GM21381 (cell line): ENCODE measurements at regions not wholly inside any gene's neighbourhood (a gene's known extent, or its start where the extent isn't known, plus 50 kb on each side); places are given as distances from the start of the nearest gene placed in this dataset.
"Not testable (repeated sequence)": the region's sequence is repeated elsewhere in the genome, so short reads cannot be mapped to it uniquely, and the experiment has no call there.

Source experiments
- ATAC-seq: cut with Tn5 transposase; IDR thresholded peaks from one replicate; pipeline ENCODE4 v1.9.1; 2021; ENCODE audit warnings: mild to moderate bottlenecking, moderate library complexity; ENCODE audit not compliant: unreplicated experiment

DNA sequence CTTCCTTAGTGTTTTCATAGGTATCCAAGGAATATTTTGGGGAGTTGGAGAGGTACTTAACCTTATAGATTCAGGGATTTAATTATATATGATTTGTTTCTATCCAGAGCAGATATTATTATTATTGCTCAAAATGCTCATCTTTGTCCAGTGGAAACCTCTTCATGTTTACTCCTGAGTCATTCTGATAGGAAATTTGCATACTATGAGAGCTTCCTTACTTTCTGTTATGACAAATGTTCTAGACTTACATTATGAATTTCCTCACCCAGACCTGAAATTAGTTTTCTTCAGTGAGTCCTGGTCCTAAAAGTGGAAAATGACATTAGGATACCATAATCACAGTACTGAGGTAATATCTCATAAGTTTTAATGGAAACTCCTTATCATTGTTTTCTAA is 57.5 kb upstream of the PLPPR5 start:
- ATAC-seq = no peak

DNA sequence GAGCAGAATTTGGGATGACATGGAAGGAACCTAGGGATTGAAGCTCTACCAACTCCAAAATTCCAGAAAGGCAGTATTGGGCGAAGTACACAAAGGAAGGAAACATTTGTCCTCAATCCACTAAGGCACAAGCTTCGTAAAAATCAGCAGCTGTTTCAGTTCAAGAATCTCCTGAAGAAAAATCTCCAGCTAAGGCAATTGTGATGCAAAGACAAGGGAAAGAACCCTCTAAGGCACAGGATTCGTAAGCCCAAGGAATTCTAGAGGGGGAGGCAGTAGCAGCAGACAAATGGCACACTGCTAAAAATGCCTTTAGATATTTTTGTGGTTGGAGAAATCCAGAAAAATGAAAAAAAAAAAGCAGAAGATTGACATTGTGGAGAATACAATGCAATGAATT is 64.5 kb upstream of the PLPPR5 start:
- ATAC-seq = no peak

- ATAC-seq = not testable (repeated sequence)
Measured at GRCh38 chr1:99078529-99078928, 73.9 kb upstream of the PLPPR5 start.

DNA sequence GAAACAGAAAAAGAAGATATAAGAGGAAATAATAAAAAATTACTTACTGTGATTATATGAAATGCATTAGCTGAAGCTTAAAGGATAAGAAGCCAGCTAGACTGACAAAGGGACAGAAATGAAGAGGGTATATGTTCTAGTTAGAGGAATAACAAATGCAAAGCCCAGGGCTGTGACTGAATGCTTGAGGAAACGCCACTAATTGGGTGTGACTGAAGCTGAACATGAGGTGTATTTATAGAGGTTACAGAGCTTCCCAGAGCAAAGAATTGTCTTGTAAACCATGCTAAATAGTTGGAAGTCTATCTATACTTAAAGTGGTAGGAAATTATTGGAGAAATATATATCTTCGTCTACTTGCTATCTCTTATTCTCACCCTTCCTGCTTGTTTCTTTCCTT is 77.7 kb upstream of the PLPPR5 start:
- no peak for ATAC-seq

DNA sequence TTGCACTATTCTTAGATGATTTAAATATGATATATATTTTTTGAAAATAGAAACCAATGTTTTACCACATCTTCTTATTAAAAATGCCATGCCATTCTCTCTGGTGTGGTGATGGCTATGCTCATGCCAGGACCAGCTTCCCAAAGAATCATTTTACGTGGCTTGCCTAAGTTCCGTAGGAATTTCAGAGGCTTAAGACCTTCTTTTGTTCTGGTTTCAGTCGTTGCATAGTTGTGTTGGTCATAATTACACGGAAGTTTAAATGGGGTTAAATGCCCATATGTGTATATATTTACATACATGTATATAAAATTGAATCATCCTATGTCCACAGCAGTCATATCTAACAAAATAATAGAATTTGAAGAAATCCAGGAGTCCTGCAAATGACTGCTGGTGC is 78.7 kb upstream of the PLPPR5 start:
- ATAC-seq = no peak

DNA sequence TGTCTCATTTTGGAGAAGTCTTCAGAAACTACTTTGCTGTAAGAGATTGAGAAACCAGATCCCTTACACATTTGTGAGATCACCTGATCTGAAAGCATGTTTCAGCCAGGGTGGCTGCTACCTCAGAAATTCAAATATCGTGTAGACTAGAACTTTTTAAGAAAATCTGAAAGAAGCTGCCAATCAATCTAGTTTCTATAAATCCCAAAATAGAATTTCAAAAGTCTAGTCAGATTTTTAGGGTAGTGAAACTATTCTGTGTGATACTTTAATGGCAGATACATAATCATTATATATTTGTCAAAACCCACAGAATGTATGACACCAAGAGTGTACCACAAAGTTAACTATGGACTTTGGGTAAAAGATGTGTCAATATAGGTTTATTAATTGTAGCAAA is 79.9 kb upstream of the PLPPR5 start:
- ATAC-seq = peak; percentile 62

DNA sequence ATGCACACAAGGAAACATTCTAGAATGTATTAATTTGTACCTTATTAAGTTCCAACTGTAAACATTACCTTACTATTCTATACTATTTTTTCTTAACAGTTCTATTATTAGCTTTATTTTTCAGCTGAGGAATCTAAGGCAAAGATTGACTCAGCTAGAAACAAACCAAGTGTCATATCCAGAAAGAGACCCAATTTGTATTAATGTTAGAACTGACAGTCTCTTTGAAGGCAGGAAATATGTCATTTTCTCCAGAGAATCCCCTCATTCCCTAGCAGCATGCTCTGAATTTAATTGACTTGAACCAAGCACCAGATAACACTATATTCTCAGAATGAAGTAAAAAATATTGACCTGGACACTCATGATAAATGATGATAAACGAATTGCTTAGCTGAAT is 81.4 kb upstream of the PLPPR5 start:
- no peak for ATAC-seq

DNA sequence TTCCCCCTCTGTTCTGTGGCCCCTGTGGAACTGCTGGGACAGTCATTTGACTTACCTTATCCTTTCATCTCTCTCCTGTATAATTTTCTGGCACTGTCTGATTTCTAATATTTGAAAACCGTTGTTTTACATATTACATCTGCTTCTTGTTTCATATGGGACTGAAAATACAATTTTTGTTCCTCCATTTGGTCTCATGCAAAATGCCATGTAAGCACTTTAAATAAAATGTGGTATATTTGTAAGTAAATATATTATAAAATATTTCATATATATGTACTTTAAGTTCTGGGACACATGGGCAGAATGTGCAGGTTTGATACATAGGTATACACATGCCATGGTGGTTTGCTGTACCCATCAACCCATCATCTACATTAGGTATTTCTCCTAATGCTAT is 93.9 kb upstream of the PLPPR5 start:
- ATAC-seq = no peak

DNA sequence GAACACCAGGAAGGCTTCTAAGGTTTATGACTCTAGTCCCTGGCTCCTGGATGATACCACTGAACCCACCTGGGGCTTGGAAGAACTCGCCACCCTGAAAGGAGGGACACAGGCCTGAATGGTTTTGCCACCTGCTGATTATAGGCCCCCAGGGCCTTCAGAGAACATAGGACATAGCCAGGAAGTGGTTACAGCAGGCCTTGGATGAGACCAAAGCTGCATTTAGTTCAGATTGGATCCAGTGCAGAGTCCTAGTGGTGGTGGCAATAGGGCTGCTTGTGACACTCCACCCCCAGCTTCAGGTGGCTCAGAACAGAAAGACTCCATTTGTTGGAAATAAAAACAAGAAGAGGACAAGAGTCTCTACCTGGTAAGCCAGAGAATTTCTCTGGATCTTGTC is 101.6 kb upstream of the PLPPR5 start:
- ATAC-seq = no peak

DNA sequence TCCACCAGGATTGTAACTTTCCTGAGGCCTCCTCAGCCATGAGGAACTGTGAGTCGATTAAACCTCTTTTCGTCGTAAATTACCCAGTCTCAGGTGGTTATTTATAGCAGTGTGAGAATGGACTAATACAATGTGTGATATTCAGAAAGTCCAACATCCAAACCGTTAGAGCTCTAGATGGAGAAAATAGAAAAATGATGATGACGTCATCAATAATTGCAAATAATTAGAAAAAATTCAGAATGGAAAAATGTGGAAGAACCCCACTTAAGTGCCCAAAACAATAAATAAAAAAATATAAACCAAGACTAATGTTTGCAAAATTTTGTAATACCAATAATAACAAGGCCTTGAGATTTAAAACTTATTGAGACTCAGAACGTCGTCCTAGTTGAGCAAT is 103.0 kb upstream of the PLPPR5 start:
- ATAC-seq = no peak

- ATAC-seq = no peak
Measured at GRCh38 chr1:99110140-99111041, 105.7 kb upstream of the PLPPR5 start.

DNA sequence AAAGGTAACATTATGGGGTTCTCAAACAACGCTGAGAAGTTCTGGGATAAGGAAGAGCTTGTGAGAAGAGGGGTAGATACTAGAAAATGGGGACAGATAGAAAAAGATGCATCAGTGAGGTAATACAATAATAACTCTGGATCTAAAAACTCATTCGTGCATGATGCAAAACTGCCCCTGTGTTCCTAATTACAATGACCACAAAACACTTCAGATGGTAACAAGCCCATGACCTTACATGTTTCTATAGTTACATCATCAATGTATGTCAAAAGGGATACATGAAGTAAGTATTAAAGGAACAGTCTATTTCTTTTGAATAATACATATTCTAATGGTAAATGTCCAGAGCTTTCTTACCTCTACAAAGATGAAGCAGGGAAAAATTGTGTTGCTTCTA is 110.6 kb upstream of the PLPPR5 start:
- no peak for ATAC-seq

DNA sequence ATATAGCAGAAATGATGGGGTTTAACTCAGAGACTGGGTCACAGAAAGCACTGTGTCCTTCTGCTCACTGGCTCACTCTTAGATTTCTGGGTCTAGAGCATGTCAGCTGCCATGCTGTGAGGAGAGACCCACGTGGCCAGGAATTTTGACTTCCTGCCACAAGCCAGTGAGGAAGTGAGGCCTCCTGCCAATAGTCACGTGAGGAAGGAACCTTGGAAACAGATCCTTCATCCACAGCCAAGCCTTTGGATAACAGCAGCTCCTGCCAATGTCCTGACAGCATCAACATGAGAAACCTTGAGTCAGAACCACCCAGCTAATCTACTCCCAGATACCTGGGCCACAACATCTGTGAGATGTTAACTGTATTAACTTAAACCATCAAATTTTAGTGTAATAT is 114.5 kb upstream of the PLPPR5 start:
- ATAC-seq = no peak

DNA sequence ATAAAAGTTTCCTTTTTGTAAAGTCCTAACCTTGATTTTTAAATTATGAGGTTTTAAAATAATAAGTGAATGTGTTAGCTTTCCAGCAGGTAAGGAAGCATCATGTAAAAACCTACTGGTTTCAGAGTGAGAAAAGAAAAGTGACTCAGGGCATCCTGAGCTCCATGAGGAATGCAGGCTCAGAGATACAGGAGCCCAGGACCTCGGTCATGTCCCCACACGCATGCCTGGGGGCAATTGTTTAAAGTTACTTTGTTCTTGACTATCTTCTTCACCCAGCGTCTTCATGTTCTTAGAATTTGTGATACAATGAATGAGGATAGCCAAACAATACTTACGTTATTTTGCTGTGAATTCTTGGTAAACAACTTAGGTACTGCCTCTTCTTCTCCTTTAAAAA is 117.4 kb upstream of the PLPPR5 start:
- ATAC-seq = no peak

GRCh38 chr1:99123936-99124335 is 119.3 kb upstream of the PLPPR5 start:
- no peak for ATAC-seq

DNA sequence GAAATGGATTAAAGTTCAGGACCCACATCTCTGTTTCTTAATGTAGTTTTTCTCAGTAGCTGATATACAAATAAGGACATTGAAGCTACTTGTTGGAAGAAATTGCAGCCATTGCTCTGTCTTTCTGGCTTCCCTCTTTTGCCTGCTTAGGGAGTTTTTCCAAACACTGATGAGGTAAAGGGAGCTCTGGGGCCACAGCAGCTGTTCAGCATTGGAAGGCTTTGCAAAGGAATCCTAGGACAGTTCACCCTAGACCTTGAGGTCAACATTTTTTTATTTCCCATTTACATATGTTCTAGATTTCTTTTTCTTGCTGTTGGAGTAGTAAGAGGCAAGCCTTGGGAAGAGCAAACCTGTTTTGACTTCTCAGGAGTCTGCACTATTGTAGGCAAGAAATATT is 126.9 kb upstream of the PLPPR5 start:
- ATAC-seq = no peak

DNA sequence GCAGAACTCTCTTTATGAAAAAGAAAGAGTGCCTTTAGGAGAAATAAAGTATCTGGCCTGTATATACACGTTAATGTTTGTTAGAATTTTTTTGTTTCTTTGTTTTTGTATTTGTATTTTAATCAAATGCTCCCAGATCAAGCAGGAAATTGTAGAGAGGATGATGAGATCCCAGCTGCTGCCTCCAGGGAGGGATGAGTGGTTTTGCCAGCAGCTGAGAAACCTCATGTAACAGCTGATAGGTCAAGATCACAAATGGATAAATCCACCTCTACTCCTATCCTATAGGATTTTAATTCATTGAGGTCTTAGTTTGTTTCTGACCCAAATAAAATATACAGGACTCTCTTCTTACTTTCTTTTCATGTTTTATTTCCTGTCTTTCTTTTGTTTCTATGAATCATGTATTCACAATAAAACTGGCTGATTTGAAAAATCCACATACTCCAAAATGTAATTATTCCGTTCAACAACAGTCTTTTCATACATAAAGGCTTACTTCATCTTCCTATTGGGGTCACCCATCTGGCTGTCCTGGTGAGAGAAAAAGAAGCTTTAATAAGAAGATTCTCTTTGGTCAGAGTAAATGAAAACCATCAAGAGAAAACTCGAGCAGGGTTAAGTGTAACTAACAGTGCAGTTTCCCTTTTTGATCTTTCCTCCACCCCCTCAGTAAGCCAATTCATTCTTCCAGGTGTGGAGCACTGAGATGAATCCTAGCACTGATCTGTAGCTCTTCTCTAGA is 129.3 kb upstream of the PLPPR5 start:
- ATAC-seq = no peak

GRCh38 chr1:99137554-99138206 is 126.6 kb upstream of the PLPPR4 start:
- ATAC-seq = no peak

DNA sequence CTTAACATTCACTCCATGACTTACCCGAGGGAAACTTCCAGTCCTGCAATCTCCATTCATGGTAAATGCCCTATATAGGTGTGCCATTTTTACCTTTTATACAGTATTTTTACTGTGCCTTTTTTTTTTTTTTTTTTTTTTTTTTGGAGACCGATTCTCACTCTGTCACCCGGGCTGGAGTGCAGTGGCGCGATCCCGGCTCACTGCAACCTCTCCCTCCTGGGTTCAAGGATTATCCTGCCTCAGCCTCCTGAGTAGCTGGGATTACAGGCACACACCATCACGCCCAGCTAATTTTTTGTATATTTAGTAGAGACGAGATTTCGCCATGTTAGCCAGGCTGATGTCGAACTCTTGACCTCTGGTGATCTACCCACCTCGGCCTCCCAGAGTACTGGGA is 124.4 kb upstream of the PLPPR4 start:
- no peak for ATAC-seq

GRCh38 chr1:99146129-99146848 is 118.0 kb upstream of the PLPPR4 start:
- no peak for ATAC-seq

- no peak for ATAC-seq
Measured at GRCh38 chr1:99149952-99150351, 114.3 kb upstream of the PLPPR4 start.
